Activated CD8-positive, alpha-beta memory T cell treated with anti-CD3 and anti-CD28 coated beads, Interleukin-2, amount 50 U/mL, for 4 hours (primary cell): ENCODE measurements at regions not wholly inside any gene's neighbourhood (a gene's known extent, or its start where the extent isn't known, plus 50 kb on each side); places are given as distances from the start of the nearest gene placed in this dataset.
"Not testable (repeated sequence)": the region's sequence is repeated elsewhere in the genome, so short reads cannot be mapped to it uniquely, and the experiment has no call there.

Experiments used
- DNase-seq: peaks from one replicate; pipeline ENCODE4 v3.0.0-alpha.2; 2020

- no peak for DNase-seq
Observed at GRCh38 chr22:47354668-47355387, 592.4 kb downstream of the TBC1D22A start.

DNA sequence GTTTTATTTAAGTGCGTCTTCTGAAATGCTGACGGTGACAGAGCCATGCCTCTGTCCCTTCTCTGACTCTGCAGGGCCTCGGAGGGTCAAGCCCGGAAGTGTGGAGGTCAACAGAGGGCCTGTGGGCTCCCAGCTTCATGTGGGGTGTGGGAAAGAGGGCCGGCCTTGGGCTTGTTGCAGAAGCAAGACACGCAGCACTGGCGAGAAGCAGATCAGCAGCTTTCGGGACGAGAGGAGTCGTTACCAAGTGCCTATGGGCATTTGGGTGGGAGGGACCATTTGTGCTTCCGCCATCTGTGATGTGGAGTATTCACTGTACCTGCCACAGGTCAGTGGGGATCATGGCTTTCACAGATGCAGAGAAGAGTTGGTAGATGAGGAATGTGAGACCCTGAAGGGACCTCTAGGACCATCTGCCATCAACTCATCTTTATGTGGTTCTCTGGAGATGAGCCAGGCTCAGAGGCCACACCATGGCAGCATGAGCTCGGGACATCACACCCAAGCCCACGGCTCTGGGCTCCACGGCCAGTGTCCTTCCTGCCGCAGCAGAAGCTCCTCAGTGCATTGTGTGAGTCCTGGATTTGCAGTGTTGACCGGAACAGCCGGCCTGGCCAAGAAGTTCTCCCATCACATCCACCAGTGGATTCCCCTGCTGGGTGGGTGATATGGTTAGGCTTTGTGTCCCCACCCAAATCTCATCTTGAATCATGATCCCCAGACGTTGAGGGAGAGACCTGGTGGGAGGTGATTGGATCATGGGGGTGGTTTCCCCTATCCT, 590.7 kb downstream of the TBC1D22A start:
- no peak for DNase-seq

- DNase-seq, result no peak
Observed at GRCh38 chr22:47351836-47352579, 589.6 kb downstream of the TBC1D22A start.

GRCh38 chr22:47346287-47346686, 583.8 kb downstream of the TBC1D22A start:
- not testable (repeated sequence) for DNase-seq

- DNase-seq, result no peak
Observed at GRCh38 chr22:47345025-47345424, 582.6 kb downstream of the TBC1D22A start.

GRCh38 chr22:47344414-47344813, 582.0 kb downstream of the TBC1D22A start:
- DNase-seq, result no peak

DNA sequence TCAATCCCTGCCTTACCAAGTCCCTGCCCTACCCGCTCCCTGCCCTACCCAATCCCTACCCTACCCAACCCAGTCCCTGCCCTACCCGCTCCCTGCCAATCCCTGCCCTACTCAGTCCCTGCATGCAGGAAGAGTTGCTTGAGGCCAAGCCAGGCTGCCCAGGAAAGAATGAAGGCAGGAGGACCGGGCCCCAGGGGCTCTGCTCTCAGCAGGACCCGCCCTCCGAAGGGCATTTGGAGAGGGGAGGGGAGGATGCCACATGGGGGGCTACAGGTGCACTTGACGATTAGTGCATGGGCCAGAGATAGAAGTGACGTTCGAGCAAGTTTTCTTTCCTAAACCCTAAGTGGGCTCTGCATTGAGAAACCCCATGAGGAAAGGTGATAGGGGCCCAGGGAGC, 581.2 kb downstream of the TBC1D22A start:
- no peak for DNase-seq

DNA sequence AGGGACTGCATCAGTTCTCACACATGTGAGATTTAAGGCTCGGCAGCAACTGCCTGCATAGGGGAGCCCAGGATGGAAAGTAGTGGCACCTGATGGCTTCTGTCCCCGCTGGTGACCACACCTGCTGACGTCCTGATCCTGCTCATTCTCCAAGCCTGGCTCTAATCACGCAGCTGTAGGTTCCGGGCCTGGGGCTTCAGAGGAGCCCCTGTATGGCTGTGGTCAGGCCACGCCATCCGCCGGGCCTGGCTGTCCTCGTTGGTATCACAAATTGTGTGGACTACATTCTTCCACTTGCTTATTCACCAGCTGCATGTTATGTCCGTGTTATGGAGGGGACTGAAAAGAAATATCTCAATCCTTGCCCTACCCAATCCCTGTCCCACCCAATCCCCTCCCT, 580.0 kb downstream of the TBC1D22A start:
- DNase-seq, result no peak

GRCh38 chr22:47341464-47341863, 579.0 kb downstream of the TBC1D22A start:
- DNase-seq, result no peak

DNA sequence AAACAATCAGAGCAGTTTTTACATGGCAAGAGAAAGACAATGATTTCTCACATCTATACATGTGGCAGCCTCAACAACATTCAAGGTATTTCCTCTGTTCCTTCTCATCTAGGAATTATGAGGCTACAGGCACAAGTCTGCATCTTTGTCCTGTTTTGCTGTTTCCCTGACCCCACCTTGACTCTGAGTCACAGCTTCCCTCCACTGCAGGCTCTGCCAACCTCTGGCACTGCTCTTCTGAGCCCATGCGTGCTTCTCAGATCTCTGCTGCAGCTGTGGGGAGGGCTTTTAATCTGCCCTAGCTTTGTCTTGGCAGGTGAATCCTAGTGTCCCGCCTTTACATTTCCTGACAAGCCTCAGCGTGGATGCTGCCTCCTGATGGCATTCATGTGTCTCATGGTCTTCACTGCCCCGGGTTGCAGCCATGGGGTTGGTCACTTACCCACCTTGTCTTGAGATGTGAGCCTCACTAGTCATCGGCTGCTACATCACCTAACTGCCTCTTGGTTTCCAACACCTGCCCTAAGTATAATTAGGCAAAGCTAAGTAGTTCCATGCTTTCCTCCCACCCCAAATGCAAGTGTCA, 578.5 kb downstream of the TBC1D22A start:
- no peak for DNase-seq

DNA sequence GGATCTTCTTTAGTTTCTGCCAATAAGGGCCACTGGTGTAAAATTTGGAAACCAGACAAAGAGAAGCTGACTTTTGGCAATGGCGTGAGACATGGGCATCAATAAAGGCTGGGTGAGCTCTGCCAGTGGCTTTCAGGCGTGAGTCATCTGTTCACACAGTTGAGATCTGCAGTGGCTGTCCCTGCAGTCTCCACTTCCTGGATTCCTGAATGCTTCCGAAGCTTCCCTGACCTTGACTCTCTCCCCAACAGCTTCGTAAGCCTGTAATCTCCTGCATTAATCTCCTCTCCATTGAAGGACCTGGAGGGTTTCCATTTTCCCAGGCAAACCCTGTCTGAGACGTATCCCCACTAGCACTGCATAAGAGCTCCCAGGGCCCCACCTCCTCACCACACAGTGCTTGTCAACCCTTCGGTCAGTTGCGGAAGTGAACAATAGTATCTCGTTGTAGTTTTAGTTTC, 574.7 kb downstream of the TBC1D22A start:
- no peak for DNase-seq

- DNase-seq, result no peak
Observed at GRCh38 chr22:47335958-47336357, 573.5 kb downstream of the TBC1D22A start.

DNA sequence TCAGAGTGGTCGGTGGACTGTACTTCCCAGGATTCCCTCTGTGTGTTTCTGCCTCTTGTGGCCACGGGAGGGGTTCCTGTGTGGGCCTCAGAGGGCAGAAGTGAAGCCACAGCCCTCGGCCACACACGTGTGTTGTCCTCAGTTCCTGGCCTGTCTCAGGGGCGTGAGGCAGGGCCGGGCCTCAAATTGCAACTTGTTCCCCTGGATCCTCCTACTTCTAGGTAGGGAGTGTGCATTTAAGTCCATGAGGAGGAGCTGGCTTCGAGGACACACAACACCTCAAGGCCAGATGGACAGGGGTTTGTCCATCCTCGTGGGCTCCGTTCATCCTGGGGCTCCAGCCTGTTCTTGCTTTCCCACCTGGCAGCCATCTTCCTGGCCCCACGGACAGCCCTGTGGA, 573.0 kb downstream of the TBC1D22A start:
- no peak for DNase-seq

DNA sequence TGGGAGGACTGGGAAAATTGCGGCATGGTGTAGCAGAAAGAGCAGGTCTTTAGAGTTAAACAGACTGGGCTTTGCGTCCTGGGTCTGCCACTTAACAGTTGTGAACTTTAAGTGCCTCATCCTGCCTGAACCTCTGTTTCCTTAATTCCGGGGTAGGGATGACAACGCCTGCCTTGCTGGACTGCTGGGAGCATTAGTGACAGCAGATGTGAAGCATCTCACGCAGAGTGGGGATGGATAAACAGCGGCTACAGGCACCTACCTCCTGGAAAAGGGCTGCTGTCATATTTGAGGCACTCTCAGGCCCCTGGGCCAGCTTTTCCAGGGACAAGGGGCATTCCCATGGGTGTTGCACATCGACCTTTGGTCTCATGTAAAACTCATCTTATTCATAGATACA, 572.2 kb downstream of the TBC1D22A start:
- no peak for DNase-seq

DNA sequence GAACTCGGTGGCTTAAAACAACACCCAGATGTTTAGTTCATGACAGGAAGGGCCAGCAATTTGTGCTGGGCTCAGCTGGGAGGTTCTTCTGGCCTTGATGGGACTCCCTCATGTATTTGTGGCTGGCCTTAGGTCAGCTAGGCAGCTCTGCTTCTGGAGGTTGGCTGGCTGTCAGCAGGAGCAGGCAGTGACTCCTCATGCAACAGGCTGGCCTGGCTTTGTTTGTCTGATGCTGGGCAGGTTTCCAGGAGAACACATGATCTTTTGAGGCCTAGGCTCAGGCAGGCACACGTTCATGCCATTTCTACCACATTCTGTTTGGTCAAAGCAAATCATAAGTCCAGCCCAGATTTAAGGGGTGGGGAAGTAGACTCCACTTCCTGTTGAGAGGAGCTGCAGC, 571.2 kb downstream of the TBC1D22A start:
- DNase-seq, result no peak

DNA sequence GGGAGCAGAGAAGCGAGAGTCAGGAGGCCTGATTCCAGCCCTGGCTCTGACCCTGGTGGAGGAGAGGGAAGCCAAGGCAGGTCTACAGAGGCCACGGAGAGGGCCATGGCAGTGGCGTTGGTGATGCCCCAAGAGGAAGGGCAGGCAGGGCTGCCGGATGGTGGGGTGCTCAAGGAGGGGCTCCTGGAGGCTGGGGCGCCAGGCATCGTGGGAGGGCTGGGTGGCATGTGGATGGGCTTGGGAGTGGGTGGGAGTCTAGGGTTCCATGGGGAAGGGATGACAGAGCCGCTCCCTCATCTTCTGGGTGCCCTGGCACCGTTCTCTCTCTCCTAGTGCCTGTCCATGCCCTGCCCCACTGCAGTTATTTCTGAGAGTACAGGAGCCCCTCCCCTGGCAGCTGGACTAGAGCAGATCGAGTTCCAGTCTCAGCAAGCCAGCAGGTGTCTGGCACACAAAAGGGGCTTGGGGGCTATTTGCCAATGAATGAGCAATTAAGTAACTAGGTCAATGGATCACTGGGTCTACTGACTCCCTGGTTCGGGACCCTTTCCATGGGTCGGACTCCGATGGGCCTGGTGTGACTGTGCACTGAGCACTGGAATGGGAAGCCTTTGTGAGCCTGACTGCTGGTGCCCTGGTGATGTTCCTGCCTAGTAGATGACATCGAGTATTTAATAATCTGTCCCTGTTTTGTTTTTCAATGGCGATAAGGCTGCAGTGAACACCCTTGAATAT, 570.0 kb downstream of the TBC1D22A start:
- no peak for DNase-seq

- no peak for DNase-seq
Observed at GRCh38 chr22:47331750-47332149, 569.3 kb downstream of the TBC1D22A start.

GRCh38 chr22:47329727-47330650, 567.5 kb downstream of the TBC1D22A start:
- DNase-seq, result no peak

DNA sequence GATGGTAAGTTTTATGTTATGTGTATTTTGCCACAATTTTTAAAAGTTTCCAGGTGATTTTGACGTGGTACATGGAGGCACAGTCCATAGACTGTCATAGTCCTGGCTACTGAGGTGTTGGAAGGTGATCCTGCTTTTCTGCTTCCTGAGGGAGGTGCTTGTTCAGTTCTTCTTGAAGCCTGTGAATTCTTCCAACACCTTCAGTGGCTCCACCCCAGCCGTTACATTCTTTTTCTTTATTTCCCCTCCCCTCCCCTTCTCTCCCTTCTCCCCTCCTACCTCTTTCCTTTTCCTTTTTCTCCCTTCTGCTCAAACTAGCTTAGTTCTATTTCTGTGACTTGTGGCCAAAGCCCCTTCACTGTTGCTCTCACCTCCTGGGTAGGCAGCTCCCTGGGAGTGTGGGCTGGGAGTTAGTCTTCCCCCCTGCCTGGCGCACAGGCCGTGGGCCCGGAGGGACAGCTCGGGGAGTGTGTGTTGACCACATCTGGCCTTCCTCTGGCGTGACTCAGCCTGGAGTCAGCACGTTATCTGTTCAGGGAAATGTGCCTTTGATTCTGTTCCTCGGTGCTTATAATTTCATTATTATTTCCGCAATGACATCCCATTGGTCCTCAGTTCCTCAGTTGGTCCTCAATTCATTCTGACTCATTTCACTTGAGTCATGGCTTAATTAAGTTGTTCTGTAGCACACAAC, 566.2 kb downstream of the TBC1D22A start:
- DNase-seq, result no peak

DNA sequence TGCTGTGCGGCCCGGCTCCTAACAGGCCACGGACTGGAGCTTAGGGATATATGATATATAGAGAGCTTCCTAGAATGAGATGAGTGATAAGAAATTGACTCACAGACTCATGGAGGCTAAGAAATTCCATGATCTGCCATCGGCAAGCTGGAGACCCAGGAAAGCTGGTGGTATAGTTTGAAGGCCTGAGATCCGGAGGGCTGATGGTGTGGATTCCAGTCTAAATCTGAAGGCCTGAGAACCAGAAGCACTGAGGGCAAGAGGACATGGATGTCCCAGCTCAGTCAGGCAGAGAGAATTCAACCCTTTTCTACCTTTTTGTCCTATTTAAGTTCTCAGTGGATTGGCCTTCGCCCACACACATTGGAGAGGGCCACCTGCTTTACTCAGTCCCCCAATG, 564.8 kb downstream of the TBC1D22A start:
- DNase-seq, result no peak

DNA sequence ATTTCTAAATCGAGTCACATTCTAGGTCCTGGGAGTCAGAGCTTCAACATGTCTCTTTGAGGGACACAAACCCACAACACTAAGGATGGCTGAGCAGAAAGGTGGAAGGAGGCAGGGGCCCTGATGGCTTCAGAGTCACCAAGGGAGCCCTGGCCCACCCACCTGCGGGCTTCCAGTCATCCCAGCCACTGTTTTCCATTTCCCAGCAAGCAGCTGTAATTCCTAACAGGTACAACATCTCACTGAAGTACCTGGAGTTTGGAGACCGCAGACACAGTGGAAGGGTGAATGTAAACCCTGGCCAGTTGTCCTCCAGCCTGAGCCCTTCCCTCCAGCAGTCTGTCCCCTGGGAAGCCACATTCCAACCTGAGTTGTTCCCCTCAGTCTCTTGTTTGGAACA, 562.8 kb downstream of the TBC1D22A start:
- DNase-seq, result no peak
